ENCODE measurements at regions not wholly inside any gene's neighbourhood (a gene's known extent, or its start where the extent isn't known, plus 50 kb on each side); places are given as distances from the start of the nearest gene placed in this dataset.

- no peak overlapping the region for H3K4me3 Mint-ChIP-seq
- H3K36me3 ChIP-seq (ENCODE audit: control insufficient read depth in 2 of 3, insufficient read depth in 3 of 3, low read length in 3 of 3), result no peaks in the 10 kb centered on the region
- no peak for ATAC-seq
- no peaks in the 10 kb centered on the region for H3K27me3 ChIP-seq (ENCODE audit: control insufficient read depth in 2 of 2, insufficient read depth in 2 of 2, low read length in 2 of 2)
- H3K27ac Mint-ChIP-seq, result no peak overlapping the region
- ChIA-PET CTCF (no interaction called here), POLR2A (no interaction called here)
- no peaks in the 10 kb centered on the region for H3K4me1 ChIP-seq (ENCODE audit: control insufficient read depth in 2 of 2, insufficient read depth in 2 of 2, low read length in 2 of 2)
- peaks cover 0 to 7% (median 0%) of the 10 kb centered on the region in 11 donors for H3K9me3 Mint-ChIP-seq
- H3K4me3 ChIP-seq (ENCODE audit: low read length), result no peak overlapping the region
- no peaks in the 10 kb centered on the region for H3K36me3 Mint-ChIP-seq
- intact Hi-C loops (cut with micrococcal nuclease), result no loop called here
- DNase-seq, result no peak
- H3K27ac ChIP-seq (ENCODE audit: low read depth, low read length), result no peak overlapping the region
- H3K4me1 Mint-ChIP-seq, result no peaks in the 10 kb centered on the region
- H3K9me3 ChIP-seq (ENCODE audit: control insufficient read depth in 2 of 3, low read length in 3 of 3), result no peaks in the 10 kb centered on the region
- no peaks in the 10 kb centered on the region for H3K27me3 Mint-ChIP-seq
Measured at GRCh38 chr12:16474801-16475200, 127.4 kb downstream of the MGST1 start.

- Histone ChIP-seq H3K36me3 (ENCODE audit: control insufficient read depth in 2 of 3, insufficient read depth in 3 of 3, low read length in 3 of 3) (no peaks in the 10 kb centered on the region), H3K27ac (ENCODE audit: low read depth, low read length) (no peak overlapping the region), H3K4me1 (ENCODE audit: control insufficient read depth in 2 of 2, insufficient read depth in 2 of 2, low read length in 2 of 2) (no peaks in the 10 kb centered on the region), H3K27me3 (ENCODE audit: control insufficient read depth in 2 of 2, insufficient read depth in 2 of 2, low read length in 2 of 2) (no peaks in the 10 kb centered on the region), H3K4me3 (ENCODE audit: low read length) (no peak overlapping the region), H3K9me3 (ENCODE audit: control insufficient read depth in 2 of 3, low read length in 3 of 3) (no peaks in the 10 kb centered on the region)
- CTCF ChIA-PET, result no interaction called here
- Mint-ChIP-seq H3K36me3 (no peaks in the 10 kb centered on the region), H3K4me3 (no peak overlapping the region), H3K9me3 (peaks cover 0 to 7% (median 0%) of the 10 kb centered on the region in 11 donors), H3K27me3 (no peaks in the 10 kb centered on the region), H3K27ac (no peak overlapping the region), H3K4me1 (no peaks in the 10 kb centered on the region)
- ATAC-seq (no peak), DNase-seq (no peak)
- POLR2A ChIA-PET, result no interaction called here
- intact Hi-C loops (cut with micrococcal nuclease), result no loop called here
Measured at GRCh38 chr12:16475521-16475920, 128.1 kb downstream of the MGST1 start.

DNA sequence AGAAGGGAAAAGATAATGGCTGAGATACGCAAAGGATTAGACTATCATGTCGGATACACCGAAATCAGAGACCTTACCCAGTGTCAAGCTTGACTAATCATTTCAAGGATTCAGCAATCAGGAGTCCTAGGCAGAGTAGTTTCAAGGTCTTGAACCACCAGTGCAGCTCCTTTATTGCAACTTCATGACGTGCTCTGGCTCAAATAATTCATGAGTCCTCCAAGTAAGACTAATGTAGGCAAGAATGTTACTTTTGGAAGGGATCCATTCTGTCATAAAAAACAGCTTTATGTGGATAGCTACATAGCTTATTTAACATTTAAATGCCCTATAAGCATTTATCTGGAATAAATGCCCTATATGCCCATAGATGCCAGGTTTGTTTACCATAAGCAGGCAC is 123.2 kb downstream of the LMO3 start:
- Mint-ChIP-seq H3K4me1 (no peaks in the 10 kb centered on the region), H3K4me3 (no peak overlapping the region), H3K9me3 (peaks cover 0 to 28% (median 9%) of the 10 kb centered on the region in 11 donors), H3K27me3 (no peaks in the 10 kb centered on the region), H3K27ac (no peak overlapping the region), H3K36me3 (no peaks in the 10 kb centered on the region)
- Histone ChIP-seq H3K4me3 (ENCODE audit: low read length) (no peak overlapping the region), H3K4me1 (ENCODE audit: control insufficient read depth in 2 of 2, insufficient read depth in 2 of 2, low read length in 2 of 2) (no peaks in the 10 kb centered on the region), H3K9me3 (ENCODE audit: control insufficient read depth in 2 of 3, low read length in 3 of 3) (no peaks in the 10 kb centered on the region), H3K36me3 (ENCODE audit: control insufficient read depth in 2 of 3, insufficient read depth in 3 of 3, low read length in 3 of 3) (no peaks in the 10 kb centered on the region), H3K27ac (ENCODE audit: low read depth, low read length) (no peak overlapping the region), H3K27me3 (ENCODE audit: control insufficient read depth in 2 of 2, insufficient read depth in 2 of 2, low read length in 2 of 2) (no peaks in the 10 kb centered on the region)
- POLR2A ChIA-PET, result no interaction called here
- CTCF ChIA-PET, result no interaction called here
- no peak for DNase-seq
- ATAC-seq, result no peak
- intact Hi-C loops (cut with micrococcal nuclease), result no loop called here

DNA sequence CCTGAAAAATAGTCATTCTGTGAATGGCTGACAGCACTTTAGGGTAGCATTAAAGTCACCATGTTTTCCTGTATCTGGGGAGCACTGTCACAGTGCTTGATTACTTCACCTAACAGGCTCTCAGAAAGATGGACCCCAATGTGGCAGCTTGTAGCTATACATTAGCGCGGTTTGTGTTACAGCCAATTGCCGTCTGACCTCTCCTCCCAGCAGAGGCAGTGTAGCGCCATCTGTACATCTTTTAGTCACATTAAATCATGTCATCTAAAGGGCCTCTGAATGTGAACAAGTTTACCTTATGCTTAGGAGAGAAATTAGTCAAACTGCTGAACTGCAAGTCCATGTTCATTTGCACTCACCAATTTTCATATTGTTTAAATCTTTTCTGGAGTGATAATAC is 113.7 kb downstream of the LMO3 start:
- H3K4me3 ChIP-seq (ENCODE audit: low read length), result no peak overlapping the region
- no peaks in the 10 kb centered on the region for H3K4me1 ChIP-seq (ENCODE audit: control insufficient read depth in 2 of 2, insufficient read depth in 2 of 2, low read length in 2 of 2)
- ChIA-PET POLR2A (no interaction called here), CTCF (no interaction called here)
- no peaks in the 10 kb centered on the region for H3K36me3 ChIP-seq (ENCODE audit: control insufficient read depth in 2 of 3, insufficient read depth in 3 of 3, low read length in 3 of 3)
- Mint-ChIP-seq H3K4me1 (no peaks in the 10 kb centered on the region), H3K36me3 (no peaks in the 10 kb centered on the region), H3K9me3 (peaks cover 0 to 8% (median 3%) of the 10 kb centered on the region in 11 donors), H3K27me3 (no peaks in the 10 kb centered on the region), H3K27ac (no peak overlapping the region), H3K4me3 (no peak overlapping the region)
- H3K27me3 ChIP-seq (ENCODE audit: control insufficient read depth in 2 of 2, insufficient read depth in 2 of 2, low read length in 2 of 2), result no peaks in the 10 kb centered on the region
- H3K9me3 ChIP-seq (ENCODE audit: control insufficient read depth in 2 of 3, low read length in 3 of 3), result no peaks in the 10 kb centered on the region
- H3K27ac ChIP-seq (ENCODE audit: low read depth, low read length), result no peak overlapping the region
- intact Hi-C loops (cut with micrococcal nuclease), result no loop called here
- no peak for ATAC-seq
- no peak for DNase-seq

GRCh38 chr12:16492820-16493797 is 112.9 kb downstream of the LMO3 start:
- Mint-ChIP-seq H3K4me3 (no peak overlapping the region), H3K9me3 (peaks cover 0 to 9% (median 3%) of the 10 kb centered on the region in 11 donors), H3K36me3 (no peaks in the 10 kb centered on the region), H3K4me1 (no peaks in the 10 kb centered on the region), H3K27ac (no peak overlapping the region), H3K27me3 (no peaks in the 10 kb centered on the region)
- ChIA-PET CTCF (no interaction called here), POLR2A (no interaction called here)
- Histone ChIP-seq H3K9me3 (ENCODE audit: control insufficient read depth in 2 of 3, low read length in 3 of 3) (no peaks in the 10 kb centered on the region), H3K4me1 (ENCODE audit: control insufficient read depth in 2 of 2, insufficient read depth in 2 of 2, low read length in 2 of 2) (no peaks in the 10 kb centered on the region), H3K36me3 (ENCODE audit: control insufficient read depth in 2 of 3, insufficient read depth in 3 of 3, low read length in 3 of 3) (no peaks in the 10 kb centered on the region), H3K27me3 (ENCODE audit: control insufficient read depth in 2 of 2, insufficient read depth in 2 of 2, low read length in 2 of 2) (no peaks in the 10 kb centered on the region), H3K27ac (ENCODE audit: low read depth, low read length) (no peak overlapping the region), H3K4me3 (ENCODE audit: low read length) (no peak overlapping the region)
- no peak for DNase-seq
- intact Hi-C loops (cut with micrococcal nuclease), result no loop called here
- ATAC-seq, result no peak

- Mint-ChIP-seq H3K27me3 (no peaks in the 10 kb centered on the region), H3K4me1 (no peaks in the 10 kb centered on the region), H3K36me3 (no peaks in the 10 kb centered on the region), H3K27ac (no peak overlapping the region), H3K4me3 (no peak overlapping the region), H3K9me3 (peaks cover 0 to 9% (median 2%) of the 10 kb centered on the region in 11 donors)
- ChIA-PET POLR2A (no interaction called here), CTCF (no interaction called here)
- Histone ChIP-seq H3K4me3 (ENCODE audit: low read length) (no peak overlapping the region), H3K36me3 (ENCODE audit: control insufficient read depth in 2 of 3, insufficient read depth in 3 of 3, low read length in 3 of 3) (no peaks in the 10 kb centered on the region), H3K27ac (ENCODE audit: low read depth, low read length) (no peak overlapping the region), H3K9me3 (ENCODE audit: control insufficient read depth in 2 of 3, low read length in 3 of 3) (no peaks in the 10 kb centered on the region), H3K4me1 (ENCODE audit: control insufficient read depth in 2 of 2, insufficient read depth in 2 of 2, low read length in 2 of 2) (no peaks in the 10 kb centered on the region), H3K27me3 (ENCODE audit: control insufficient read depth in 2 of 2, insufficient read depth in 2 of 2, low read length in 2 of 2) (no peaks in the 10 kb centered on the region)
- no peak for DNase-seq
- ATAC-seq, result no peak
- intact Hi-C loops (cut with micrococcal nuclease), result no loop called here
Measured at GRCh38 chr12:16495196-16495595, 110.8 kb downstream of the LMO3 start.
